Osteoblast (primary cell): ENCODE measurements at regions not wholly inside any gene's neighbourhood (a gene's known extent, or its start where the extent isn't known, plus 50 kb on each side); places are given as distances from the start of the nearest gene placed in this dataset.

ENCODE experiments used
- DNase-seq: peaks from one replicate; pipeline ENCODE4 v3.0.0; 2011; ENCODE audit warnings: low spot score, mixed read lengths; ENCODE audit not compliant: insufficient read length; ENCODE audit errors: missing footprints
- H2AFZ ChIP-seq: 2 replicates; pipeline ENCODE4 v1.6.0; 2011; ENCODE audit warnings: mild to moderate bottlenecking, low read length
- H3K27ac ChIP-seq: 2 replicates; pipeline ENCODE4 v1.5.1; 2011; ENCODE audit warnings: mild to moderate bottlenecking, low read depth, low read length, moderate library complexity
- H3K27me3 ChIP-seq: 2 replicates; pipeline ENCODE4 v1.6.0; 2012; ENCODE audit warnings: mild to moderate bottlenecking, control low read depth, inconsistent platforms, low read length, moderate library complexity; ENCODE audit not compliant: insufficient read depth
- H3K36me3 ChIP-seq: 2 replicates; pipeline ENCODE4 v1.5.1; 2011; ENCODE audit warnings: mild to moderate bottlenecking, low read length, control low read depth, moderate library complexity; ENCODE audit not compliant: insufficient read depth
- H3K4me1 ChIP-seq: 2 replicates; pipeline ENCODE4 v1.5.1; 2011; ENCODE audit warnings: mild to moderate bottlenecking, low read length, control low read depth, moderate library complexity; ENCODE audit not compliant: insufficient read depth
- H3K4me2 ChIP-seq: 2 replicates; pipeline ENCODE4 v1.6.0; 2011; ENCODE audit warnings: mild to moderate bottlenecking, low read length; ENCODE audit not compliant: insufficient read depth
- H3K4me3 ChIP-seq: fragments of 200-600 bp; sonication (generic); 3 replicates; pipeline ENCODE4 v1.5.1; 2012; ENCODE audit warnings: mild to moderate bottlenecking, low read length, inconsistent platforms; ENCODE audit not compliant: insufficient read depth
- H3K79me2 ChIP-seq: 2 replicates; pipeline ENCODE4 v1.6.0; 2012; ENCODE audit warnings: mild to moderate bottlenecking, low read length, control low read depth, inconsistent platforms; ENCODE audit not compliant: insufficient read depth
- H3K9me3 ChIP-seq: 2 replicates; pipeline ENCODE4 v1.5.1; 2011; ENCODE audit warnings: low read depth, low read length, control low read depth
- H4K20me1 ChIP-seq: 2 replicates; pipeline ENCODE4 v1.6.0; 2012; ENCODE audit warnings: mild to moderate bottlenecking, low read length, control low read depth; ENCODE audit not compliant: insufficient read depth
- CTCF ChIP-seq: IDR thresholded peaks from 2 replicates; pipeline ENCODE4 v1.5.1; 2011; ENCODE audit warnings: mild to moderate bottlenecking, low read depth, low read length, moderate library complexity; ENCODE audit errors: extremely low read depth

GRCh38 chr6:106885679-106886078 is 88.8 kb downstream of the CD24 start:
- Histone ChIP-seq H3K36me3 (no peaks in the 10 kb centered on the region), H3K9me3 (no peaks in the 10 kb centered on the region), H3K4me3 (no peak overlapping the region), H4K20me1 (no peaks in the 10 kb centered on the region), H3K27ac (no peak overlapping the region), H3K27me3 (no peaks in the 10 kb centered on the region), H3K79me2 (no peaks in the 10 kb centered on the region), H2AFZ (no peak overlapping the region), H3K4me2 (no peak overlapping the region), H3K4me1 (peaks cover 11% of the 10 kb centered on the region)
- DNase-seq = no peak
- no peak for TF ChIP-seq CTCF

GRCh38 chr6:106884576-106884975 is 90.0 kb downstream of the CD24 start:
- Histone ChIP-seq H3K4me2 (no peak overlapping the region), H3K27me3 (no peaks in the 10 kb centered on the region), H3K4me1 (peaks cover 11% of the 10 kb centered on the region), H4K20me1 (no peaks in the 10 kb centered on the region), H2AFZ (no peak overlapping the region), H3K79me2 (no peaks in the 10 kb centered on the region), H3K4me3 (no peak overlapping the region), H3K9me3 (no peaks in the 10 kb centered on the region), H3K27ac (no peak overlapping the region), H3K36me3 (no peaks in the 10 kb centered on the region)
- DNase-seq = no peak
- TF ChIP-seq CTCF = no peak

- no peak overlapping the region for H3K27ac ChIP-seq
- H4K20me1 ChIP-seq = no peaks in the 10 kb centered on the region
- peaks cover 10% of the 10 kb centered on the region for H3K4me1 ChIP-seq
- no peaks in the 10 kb centered on the region for H3K79me2 ChIP-seq
- no peak overlapping the region for H3K4me3 ChIP-seq
- no peak overlapping the region for H3K4me2 ChIP-seq
- no peak overlapping the region for H2AFZ ChIP-seq
- no peaks in the 10 kb centered on the region for H3K36me3 ChIP-seq
- no peaks in the 10 kb centered on the region for H3K9me3 ChIP-seq
- no peak for DNase-seq
- peak; percentile 8 for TF ChIP-seq CTCF
- H3K27me3 ChIP-seq = no peaks in the 10 kb centered on the region
Measured at GRCh38 chr6:106883808-106884262, 90.7 kb downstream of the CD24 start.

GRCh38 chr6:106882601-106883518 is 91.7 kb downstream of the CD24 start:
- no peaks in the 10 kb centered on the region for H3K27me3 ChIP-seq
- H3K4me3 ChIP-seq = no peak overlapping the region
- H3K36me3 ChIP-seq = no peaks in the 10 kb centered on the region
- no peak for TF ChIP-seq CTCF
- no peaks in the 10 kb centered on the region for H3K9me3 ChIP-seq
- no peaks in the 10 kb centered on the region for H4K20me1 ChIP-seq
- no peaks in the 10 kb centered on the region for H3K79me2 ChIP-seq
- no peak for DNase-seq
- peaks cover under 1% of the 10 kb centered on the region for H3K4me1 ChIP-seq
- H3K27ac ChIP-seq = no peak overlapping the region
- H3K4me2 ChIP-seq = no peak overlapping the region
- no peak overlapping the region for H2AFZ ChIP-seq
